ENCODE measurements at regions not wholly inside any gene's neighbourhood (a gene's known extent, or its start where the extent isn't known, plus 50 kb on each side); places are given as distances from the start of the nearest gene placed in this dataset.

- POLR2A ChIA-PET: no interaction called here
- no peak for TF ChIP-seq CTCF (IDR thresholded peaks at IDR 0.05; ENCODE audit: control extremely low read depth, extremely low read depth, low read depth, missing control alignments)
- CTCF ChIA-PET: no interaction called here
- DNase-seq (ENCODE audit: extremely low spot score): no peak
Measured at GRCh38 chr12:25827747-25828146, 130.7 kb upstream of the RASSF8 start.

- CTCF ChIA-PET: no interaction called here
- DNase-seq (ENCODE audit: extremely low spot score): no peak
- POLR2A ChIA-PET: no interaction called here
- TF ChIP-seq CTCF (IDR thresholded peaks at IDR 0.05; ENCODE audit: control extremely low read depth, extremely low read depth, low read depth, missing control alignments): no peak
Measured at GRCh38 chr12:25828188-25828587, 130.3 kb upstream of the RASSF8 start.

GRCh38 chr12:25829192-25829591 lies 129.3 kb upstream of the RASSF8 start:
- ChIA-PET POLR2A (no interaction called here), CTCF (no interaction called here)
- DNase-seq (ENCODE audit: extremely low spot score): no peak
- no peak for TF ChIP-seq CTCF (IDR thresholded peaks at IDR 0.05; ENCODE audit: control extremely low read depth, extremely low read depth, low read depth, missing control alignments)

GRCh38 chr12:25830456-25830855 lies 128.0 kb upstream of the RASSF8 start:
- POLR2A ChIA-PET: no interaction called here
- CTCF ChIA-PET: interaction anchor here (0.8 kb wide), 2 partner anchors 9 to 10 kb away, joined by 4 read pairs; no protein-coding TSS in a partner anchor
- no peak for DNase-seq (ENCODE audit: extremely low spot score)
- TF ChIP-seq CTCF (IDR thresholded peaks at IDR 0.05; ENCODE audit: control extremely low read depth, extremely low read depth, low read depth, missing control alignments): no peak

GRCh38 chr12:25833657-25834056 lies 124.8 kb upstream of the RASSF8 start:
- CTCF ChIA-PET: no interaction called here
- TF ChIP-seq CTCF (IDR thresholded peaks at IDR 0.05; ENCODE audit: control extremely low read depth, extremely low read depth, low read depth, missing control alignments): no peak
- no peak for DNase-seq (ENCODE audit: extremely low spot score)
- POLR2A ChIA-PET: no interaction called here

- no peak for DNase-seq (ENCODE audit: extremely low spot score)
- POLR2A ChIA-PET: no interaction called here
- CTCF ChIA-PET: no interaction called here
- TF ChIP-seq CTCF (IDR thresholded peaks at IDR 0.05; ENCODE audit: control extremely low read depth, extremely low read depth, low read depth, missing control alignments): no peak
Measured at GRCh38 chr12:25835385-25835784, 123.1 kb upstream of the RASSF8 start.

- CTCF ChIA-PET: no interaction called here
- DNase-seq (ENCODE audit: extremely low spot score): no peak
- POLR2A ChIA-PET: no interaction called here
- TF ChIP-seq CTCF (IDR thresholded peaks at IDR 0.05; ENCODE audit: control extremely low read depth, extremely low read depth, low read depth, missing control alignments): no peak
Measured at GRCh38 chr12:25838007-25838406, 120.5 kb upstream of the RASSF8 start.
